UCSD-AML1 (cell line): ENCODE measurements at regions not wholly inside any gene's neighbourhood (a gene's known extent, or its start where the extent isn't known, plus 50 kb on each side); places are given as distances from the start of the nearest gene placed in this dataset.
"Not testable (repeated sequence)": the region's sequence is repeated elsewhere in the genome, so short reads cannot be mapped to it uniquely, and the experiment has no call there.

Experiments used
- DNase-seq: peaks from one replicate; lab custom pipeline; 2025; ENCODE audit not compliant: unreplicated experiment; lab: John Stamatoyannopoulos, UW

DNA sequence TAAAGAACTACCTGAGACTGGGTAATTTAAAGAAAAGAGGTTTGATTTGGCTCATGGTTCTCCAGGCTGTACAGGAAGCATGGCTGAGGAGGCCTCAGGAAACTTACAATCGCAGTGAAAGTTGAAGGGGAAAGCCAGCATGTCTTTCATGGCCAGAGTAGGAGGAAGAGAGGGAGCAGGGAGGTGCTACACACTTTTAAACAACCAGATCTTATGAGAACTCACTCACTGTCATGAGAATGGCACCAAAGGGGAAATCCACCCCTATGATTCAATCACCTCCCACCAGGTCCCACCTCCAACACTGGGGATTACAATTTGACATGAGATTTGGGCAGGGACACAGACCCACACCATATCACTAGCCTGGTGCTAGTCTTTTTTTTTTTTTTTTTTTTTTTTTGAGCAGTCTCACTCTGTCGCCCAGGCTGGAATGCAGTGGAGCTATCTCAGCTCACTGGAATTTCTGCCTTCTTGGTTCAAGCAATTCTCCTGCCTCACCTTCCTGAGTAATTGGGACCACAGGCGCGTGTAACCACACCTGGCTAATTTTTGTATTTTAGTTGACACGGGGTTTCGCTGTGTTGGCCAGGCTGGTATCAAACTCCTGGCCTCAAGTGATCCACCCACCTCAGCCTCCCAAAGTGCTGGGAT, 56.4 kb upstream of the AUTS2 start:
- not testable (repeated sequence) for DNase-seq

DNA sequence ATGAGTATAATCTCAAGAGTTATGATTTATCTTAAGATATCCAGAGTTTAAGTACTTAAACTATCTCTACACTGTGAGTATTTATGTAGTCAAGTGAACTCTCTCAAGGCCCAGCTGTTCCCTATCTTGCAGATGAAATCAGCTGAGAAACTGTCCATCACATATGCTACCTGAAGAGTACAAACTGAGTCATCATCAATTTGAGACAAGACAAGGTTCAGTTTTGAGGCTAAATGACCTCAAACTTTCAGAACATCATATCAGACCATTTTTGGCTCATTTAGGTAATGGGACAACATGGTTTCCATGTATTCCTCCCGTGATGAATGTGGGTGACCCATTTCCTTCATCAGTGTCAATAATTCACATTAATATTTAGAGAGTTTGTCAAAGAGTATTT, 53.1 kb upstream of the AUTS2 start:
- no peak for DNase-seq
